Type B pancreatic cell (in vitro differentiated cells): ENCODE measurements at regions not wholly inside any gene's neighbourhood (a gene's known extent, or its start where the extent isn't known, plus 50 kb on each side); places are given as distances from the start of the nearest gene placed in this dataset.
"Not testable (repeated sequence)": the region's sequence is repeated elsewhere in the genome, so short reads cannot be mapped to it uniquely, and the experiment has no call there.

Source experiments
- DNase-seq: peaks from one replicate; pipeline ENCODE4 v3.0.0; 2021; ENCODE audit warnings: mixed read lengths; ENCODE audit not compliant: unreplicated experiment; ENCODE audit errors: extremely low spot score
- H3K27ac Mint-ChIP-seq: 2 replicates; pipeline ENCODE4 v1.8.0; 2021; ENCODE audit warnings: mild to moderate bottlenecking, mixed read lengths
- H3K27me3 Mint-ChIP-seq: 2 replicates; pipeline ENCODE4 v1.8.0; 2021; ENCODE audit warnings: mixed read lengths
- H3K36me3 Mint-ChIP-seq: 2 replicates; pipeline ENCODE4 v1.8.0; 2021; ENCODE audit warnings: mixed read lengths
- H3K4me1 Mint-ChIP-seq: one replicate; pipeline ENCODE4 v1.8.0; 2021; ENCODE audit warnings: mixed read lengths; ENCODE audit not compliant: unreplicated experiment
- H3K4me3 Mint-ChIP-seq: 2 replicates; pipeline ENCODE4 v1.8.0; 2021; ENCODE audit warnings: mild to moderate bottlenecking, mixed read lengths
- H3K9me3 Mint-ChIP-seq: 2 replicates; pipeline ENCODE4 v1.8.0; 2021; ENCODE audit warnings: mixed read lengths
- TF ChIP-seq, protein P1 (sequence below): fragments of 200-600 bp; sonication (generic); conservative IDR thresholded peaks from 2 replicates; pipeline ENCODE4 v1.5.0; 2021; ENCODE audit warnings: antibody characterized with exemption, mild to moderate bottlenecking

DNA sequence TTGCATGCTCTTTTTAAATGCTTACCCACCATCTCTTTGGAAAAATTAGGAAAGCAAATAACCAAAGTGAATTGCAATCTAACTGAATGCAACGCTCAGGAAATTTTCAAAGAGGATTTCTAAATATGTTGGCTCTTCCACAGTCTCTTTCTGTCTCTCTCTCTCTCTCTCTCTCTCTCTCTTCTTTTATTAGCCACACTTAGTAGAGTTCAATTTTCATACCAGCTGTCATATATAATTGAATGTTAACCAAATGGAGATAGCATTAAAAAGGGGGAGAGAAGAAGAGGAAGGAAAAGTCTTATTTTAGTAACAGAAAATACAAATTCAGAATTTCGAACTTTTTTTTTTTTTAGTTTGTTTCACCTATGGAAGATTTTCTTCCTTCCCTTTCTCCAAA, 235.9 kb upstream of the GBE1 start:
- peaks cover 3% of the 10 kb centered on the region for H3K36me3 Mint-ChIP-seq
- TF ChIP-seq, protein P1, sequence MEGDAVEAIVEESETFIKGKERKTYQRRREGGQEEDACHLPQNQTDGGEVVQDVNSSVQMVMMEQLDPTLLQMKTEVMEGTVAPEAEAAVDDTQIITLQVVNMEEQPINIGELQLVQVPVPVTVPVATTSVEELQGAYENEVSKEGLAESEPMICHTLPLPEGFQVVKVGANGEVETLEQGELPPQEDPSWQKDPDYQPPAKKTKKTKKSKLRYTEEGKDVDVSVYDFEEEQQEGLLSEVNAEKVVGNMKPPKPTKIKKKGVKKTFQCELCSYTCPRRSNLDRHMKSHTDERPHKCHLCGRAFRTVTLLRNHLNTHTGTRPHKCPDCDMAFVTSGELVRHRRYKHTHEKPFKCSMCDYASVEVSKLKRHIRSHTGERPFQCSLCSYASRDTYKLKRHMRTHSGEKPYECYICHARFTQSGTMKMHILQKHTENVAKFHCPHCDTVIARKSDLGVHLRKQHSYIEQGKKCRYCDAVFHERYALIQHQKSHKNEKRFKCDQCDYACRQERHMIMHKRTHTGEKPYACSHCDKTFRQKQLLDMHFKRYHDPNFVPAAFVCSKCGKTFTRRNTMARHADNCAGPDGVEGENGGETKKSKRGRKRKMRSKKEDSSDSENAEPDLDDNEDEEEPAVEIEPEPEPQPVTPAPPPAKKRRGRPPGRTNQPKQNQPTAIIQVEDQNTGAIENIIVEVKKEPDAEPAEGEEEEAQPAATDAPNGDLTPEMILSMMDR: no peak
- no peak overlapping the region for H3K4me3 Mint-ChIP-seq
- H3K9me3 Mint-ChIP-seq: peaks cover 6% of the 10 kb centered on the region
- peaks cover 1% of the 10 kb centered on the region for H3K4me1 Mint-ChIP-seq
- no peak overlapping the region for H3K27ac Mint-ChIP-seq
- H3K27me3 Mint-ChIP-seq: no peaks in the 10 kb centered on the region
- DNase-seq: no peak

DNA sequence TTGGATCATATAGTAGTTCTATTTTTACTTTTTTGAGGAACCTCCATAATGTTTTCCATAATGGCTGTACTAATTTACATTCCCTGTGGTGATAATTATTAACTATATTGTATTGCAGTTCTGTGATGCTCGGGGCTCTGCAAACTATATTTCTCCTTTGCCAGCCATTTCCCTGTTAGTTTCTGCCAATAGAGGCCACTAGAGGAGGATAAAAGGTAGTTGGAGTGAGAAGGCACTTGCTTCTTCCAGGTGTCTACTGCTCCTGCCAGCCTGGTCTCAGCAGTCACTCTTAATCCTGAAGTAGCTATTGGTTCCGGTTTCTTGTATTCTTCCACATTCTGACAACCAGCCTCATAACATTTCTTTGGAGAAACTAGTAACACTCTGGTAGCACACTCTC, 233.9 kb upstream of the GBE1 start:
- peaks cover 3% of the 10 kb centered on the region for H3K36me3 Mint-ChIP-seq
- H3K4me3 Mint-ChIP-seq: no peak overlapping the region
- no peaks in the 10 kb centered on the region for H3K4me1 Mint-ChIP-seq
- H3K27ac Mint-ChIP-seq: no peak overlapping the region
- no peak for DNase-seq
- H3K9me3 Mint-ChIP-seq: peaks cover 6% of the 10 kb centered on the region
- TF ChIP-seq, protein P1: no peak
- no peaks in the 10 kb centered on the region for H3K27me3 Mint-ChIP-seq

DNA sequence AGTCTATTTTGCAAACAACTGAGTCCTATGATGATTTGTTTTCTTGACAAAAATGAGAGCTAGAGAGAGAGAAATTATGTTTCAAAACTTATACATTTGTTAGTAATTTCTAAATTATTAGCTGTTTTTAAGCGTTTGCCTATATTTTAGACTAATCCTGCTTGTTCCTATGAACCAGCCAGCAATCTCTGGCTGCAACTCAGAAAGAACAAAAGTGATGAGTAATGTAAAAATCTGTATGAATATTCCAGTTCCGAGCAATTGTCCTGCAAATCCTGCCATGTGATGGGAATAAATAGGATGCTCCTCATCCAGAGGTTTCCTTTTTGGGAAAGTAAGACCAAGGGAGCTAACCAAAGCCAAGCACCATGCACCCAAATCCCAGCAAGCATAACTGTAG, 228.3 kb upstream of the GBE1 start:
- H3K27ac Mint-ChIP-seq: no peak overlapping the region
- no peaks in the 10 kb centered on the region for H3K36me3 Mint-ChIP-seq
- no peaks in the 10 kb centered on the region for H3K4me1 Mint-ChIP-seq

DNA sequence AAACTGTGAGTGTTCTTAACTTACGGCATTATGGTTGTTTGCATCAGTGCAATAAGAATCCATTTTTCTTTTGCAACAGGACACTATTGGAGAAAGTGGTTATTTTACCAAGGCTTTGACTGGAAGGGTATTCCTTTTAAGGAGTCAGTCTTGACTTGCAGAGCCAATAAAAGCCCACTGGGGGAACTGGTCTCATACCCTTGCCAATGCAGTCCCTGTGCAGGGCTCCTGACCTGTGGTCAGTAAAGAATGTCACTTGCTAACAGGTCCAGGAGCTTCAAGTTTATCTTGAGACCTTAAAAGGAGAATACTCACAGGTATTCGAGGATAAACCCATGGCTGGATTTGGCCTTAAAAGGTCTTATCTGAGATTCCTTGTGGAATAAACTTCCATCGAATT, 227.8 kb upstream of the GBE1 start:
- TF ChIP-seq, protein P1: no peak
- H3K4me1 Mint-ChIP-seq: no peaks in the 10 kb centered on the region
- H3K36me3 Mint-ChIP-seq: no peaks in the 10 kb centered on the region
- H3K27me3 Mint-ChIP-seq: no peaks in the 10 kb centered on the region
- H3K27ac Mint-ChIP-seq: no peak overlapping the region
- no peak for DNase-seq
- H3K4me3 Mint-ChIP-seq: no peak overlapping the region
- H3K9me3 Mint-ChIP-seq: no peaks in the 10 kb centered on the region

More for the DNA sequence above, 228.3 kb upstream of the GBE1 start:
- Mint-ChIP-seq H3K4me3 (no peak overlapping the region), H3K9me3 (no peaks in the 10 kb centered on the region), H3K27me3 (no peaks in the 10 kb centered on the region)
- TF ChIP-seq, protein P1: no peak
- no peak for DNase-seq

DNA sequence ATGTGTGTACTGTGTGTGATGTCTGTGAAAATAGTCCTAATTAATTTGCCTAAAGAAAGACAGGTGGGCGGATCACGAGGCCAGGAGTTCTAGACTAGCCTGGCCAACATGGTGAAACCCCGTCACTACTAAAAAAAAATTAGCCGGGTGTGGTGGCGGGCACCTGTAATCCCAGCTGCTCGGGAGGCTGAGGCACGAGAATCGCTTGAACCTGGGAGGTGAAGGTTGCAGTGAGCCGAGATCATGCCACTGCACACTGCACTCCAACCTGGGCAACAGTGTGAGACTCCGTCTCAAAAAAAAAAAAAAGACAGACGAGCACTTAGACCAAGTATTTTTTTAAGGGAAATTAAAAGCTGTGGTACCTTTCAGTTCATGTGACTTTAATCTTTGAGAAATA, 226.0 kb upstream of the GBE1 start:
- H3K27me3 Mint-ChIP-seq, H3K4me3 Mint-ChIP-seq, H3K36me3 Mint-ChIP-seq, H3K27ac Mint-ChIP-seq, H3K9me3 Mint-ChIP-seq, DNase-seq, H3K4me1 Mint-ChIP-seq: not testable (repeated sequence)

DNA sequence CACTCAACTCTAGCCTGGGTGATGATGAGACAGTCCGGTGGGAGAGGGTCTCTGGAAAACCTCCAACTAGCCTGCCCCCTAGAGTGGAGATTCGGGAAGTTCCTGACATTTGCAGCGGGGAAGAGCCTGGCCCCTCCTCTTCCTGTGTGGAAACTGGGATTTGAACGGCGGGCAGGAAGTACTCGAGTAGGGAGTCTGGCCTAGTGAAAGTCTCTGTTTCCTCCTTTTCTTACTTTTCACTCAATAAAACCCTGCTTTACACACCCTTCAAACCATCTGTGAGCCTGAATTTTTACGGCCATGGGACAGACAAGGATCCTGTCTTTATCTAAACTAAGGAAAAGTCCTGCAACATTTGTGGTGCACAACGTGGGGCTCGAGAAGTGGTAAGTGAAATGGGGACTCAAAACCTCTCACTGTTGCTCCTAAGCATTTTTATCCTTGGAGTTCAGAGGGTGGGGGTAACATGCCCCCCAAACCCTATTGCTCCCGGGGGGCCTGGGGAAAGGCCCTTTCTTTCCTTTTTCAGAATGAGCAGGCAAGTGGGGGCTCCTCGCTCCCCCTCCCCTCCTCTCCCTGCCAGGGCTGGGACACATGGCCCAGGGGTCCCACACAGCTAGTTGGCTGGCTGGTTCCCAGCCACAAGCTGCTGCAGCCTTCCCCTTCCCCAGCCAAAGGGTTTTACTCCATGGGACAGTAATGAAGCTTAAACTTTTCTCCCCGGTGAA, 224.7 kb upstream of the GBE1 start:
- no peaks in the 10 kb centered on the region for H3K36me3 Mint-ChIP-seq
- peaks cover under 1% of the 10 kb centered on the region for H3K4me1 Mint-ChIP-seq
- no peaks in the 10 kb centered on the region for H3K9me3 Mint-ChIP-seq
- no peak overlapping the region for H3K4me3 Mint-ChIP-seq
- no peak for DNase-seq
- no peaks in the 10 kb centered on the region for H3K27me3 Mint-ChIP-seq
- H3K27ac Mint-ChIP-seq: no peak overlapping the region
- TF ChIP-seq, protein P1: no peak
